ENCODE measurements at regions not wholly inside any gene's neighbourhood (a gene's known extent, or its start where the extent isn't known, plus 50 kb on each side); places are given as distances from the start of the nearest gene placed in this dataset.

DNA sequence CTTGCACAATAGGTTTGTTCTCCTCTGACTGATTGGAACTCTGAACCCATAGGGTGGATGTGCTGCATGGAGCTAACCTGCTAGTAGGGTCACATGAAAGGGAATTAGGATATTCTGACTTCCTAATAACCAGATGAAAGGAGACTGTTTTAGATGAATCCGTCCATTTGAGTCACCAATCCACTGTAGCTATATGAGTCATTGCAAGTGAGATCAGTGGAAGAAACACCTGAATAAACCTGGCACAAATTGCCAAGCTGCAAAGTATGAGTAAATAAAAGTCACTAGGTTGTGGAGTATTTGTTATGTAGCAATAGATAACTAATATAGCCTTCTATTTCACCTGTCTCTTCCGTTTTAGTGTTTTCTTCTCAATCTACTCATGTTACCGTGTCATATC is 584.4 kb downstream of the PDCD6IP start:
- Histone ChIP-seq H3K4me3 (ENCODE audit: low read depth in 2 of 2, low read length in 2 of 2) (no peak overlapping the region), H3K27me3 (ENCODE audit: control insufficient read depth, insufficient read depth, low read length) (no peaks in the 10 kb centered on the region), H3K4me1 (ENCODE audit: control insufficient read depth, insufficient read depth, low read length) (no peaks in the 10 kb centered on the region), H3K9me3 (ENCODE audit: control insufficient read depth, insufficient read depth, low read depth, low read length) (no peaks in the 10 kb centered on the region), H3K36me3 (ENCODE audit: control insufficient read depth, insufficient read depth, low read length) (no peaks in the 10 kb centered on the region), H3K27ac (ENCODE audit: low read length) (no peak overlapping the region)
- ATAC-seq (no peak), DNase-seq (ENCODE audit: low read depth, low spot score) (no peak)
- CTCF ChIA-PET: no interaction called here
- in situ Hi-C loops (cut with HindIII; ENCODE audit: low pct_unique_long_range_greater_than_20kb, low sequenced_read_pairs) (no loop called here), intact Hi-C loops (cut with micrococcal nuclease; ENCODE audit: unreplicated experiment) (no loop called here)
- no TSS peak for BruUV-seq (replicated peaks)
- POLR2A ChIA-PET: no interaction called here
- TF ChIP-seq, protein P1, sequence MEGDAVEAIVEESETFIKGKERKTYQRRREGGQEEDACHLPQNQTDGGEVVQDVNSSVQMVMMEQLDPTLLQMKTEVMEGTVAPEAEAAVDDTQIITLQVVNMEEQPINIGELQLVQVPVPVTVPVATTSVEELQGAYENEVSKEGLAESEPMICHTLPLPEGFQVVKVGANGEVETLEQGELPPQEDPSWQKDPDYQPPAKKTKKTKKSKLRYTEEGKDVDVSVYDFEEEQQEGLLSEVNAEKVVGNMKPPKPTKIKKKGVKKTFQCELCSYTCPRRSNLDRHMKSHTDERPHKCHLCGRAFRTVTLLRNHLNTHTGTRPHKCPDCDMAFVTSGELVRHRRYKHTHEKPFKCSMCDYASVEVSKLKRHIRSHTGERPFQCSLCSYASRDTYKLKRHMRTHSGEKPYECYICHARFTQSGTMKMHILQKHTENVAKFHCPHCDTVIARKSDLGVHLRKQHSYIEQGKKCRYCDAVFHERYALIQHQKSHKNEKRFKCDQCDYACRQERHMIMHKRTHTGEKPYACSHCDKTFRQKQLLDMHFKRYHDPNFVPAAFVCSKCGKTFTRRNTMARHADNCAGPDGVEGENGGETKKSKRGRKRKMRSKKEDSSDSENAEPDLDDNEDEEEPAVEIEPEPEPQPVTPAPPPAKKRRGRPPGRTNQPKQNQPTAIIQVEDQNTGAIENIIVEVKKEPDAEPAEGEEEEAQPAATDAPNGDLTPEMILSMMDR (IDR thresholded peaks at IDR 0.05): no peak
- TF ChIP-seq SIN3A (IDR thresholded peaks at IDR 0.05; ENCODE audit: borderline replicate concordance, insufficient read depth, low read depth, low read length) (no peak), POLR2AphosphoS5 (IDR thresholded peaks at IDR 0.05; ENCODE audit: low read depth, low read length) (no peak), TCF7L2 (IDR thresholded peaks at IDR 0.05; ENCODE audit: low read depth, low read length) (no peak)
- TF ChIP-seq, protein P2, sequence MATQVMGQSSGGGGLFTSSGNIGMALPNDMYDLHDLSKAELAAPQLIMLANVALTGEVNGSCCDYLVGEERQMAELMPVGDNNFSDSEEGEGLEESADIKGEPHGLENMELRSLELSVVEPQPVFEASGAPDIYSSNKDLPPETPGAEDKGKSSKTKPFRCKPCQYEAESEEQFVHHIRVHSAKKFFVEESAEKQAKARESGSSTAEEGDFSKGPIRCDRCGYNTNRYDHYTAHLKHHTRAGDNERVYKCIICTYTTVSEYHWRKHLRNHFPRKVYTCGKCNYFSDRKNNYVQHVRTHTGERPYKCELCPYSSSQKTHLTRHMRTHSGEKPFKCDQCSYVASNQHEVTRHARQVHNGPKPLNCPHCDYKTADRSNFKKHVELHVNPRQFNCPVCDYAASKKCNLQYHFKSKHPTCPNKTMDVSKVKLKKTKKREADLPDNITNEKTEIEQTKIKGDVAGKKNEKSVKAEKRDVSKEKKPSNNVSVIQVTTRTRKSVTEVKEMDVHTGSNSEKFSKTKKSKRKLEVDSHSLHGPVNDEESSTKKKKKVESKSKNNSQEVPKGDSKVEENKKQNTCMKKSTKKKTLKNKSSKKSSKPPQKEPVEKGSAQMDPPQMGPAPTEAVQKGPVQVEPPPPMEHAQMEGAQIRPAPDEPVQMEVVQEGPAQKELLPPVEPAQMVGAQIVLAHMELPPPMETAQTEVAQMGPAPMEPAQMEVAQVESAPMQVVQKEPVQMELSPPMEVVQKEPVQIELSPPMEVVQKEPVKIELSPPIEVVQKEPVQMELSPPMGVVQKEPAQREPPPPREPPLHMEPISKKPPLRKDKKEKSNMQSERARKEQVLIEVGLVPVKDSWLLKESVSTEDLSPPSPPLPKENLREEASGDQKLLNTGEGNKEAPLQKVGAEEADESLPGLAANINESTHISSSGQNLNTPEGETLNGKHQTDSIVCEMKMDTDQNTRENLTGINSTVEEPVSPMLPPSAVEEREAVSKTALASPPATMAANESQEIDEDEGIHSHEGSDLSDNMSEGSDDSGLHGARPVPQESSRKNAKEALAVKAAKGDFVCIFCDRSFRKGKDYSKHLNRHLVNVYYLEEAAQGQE (IDR thresholded peaks at IDR 0.05; ENCODE audit: insufficient read depth in 1 of 2, low read depth in 2 of 2, low read length in 1 of 2): no peak

DNA sequence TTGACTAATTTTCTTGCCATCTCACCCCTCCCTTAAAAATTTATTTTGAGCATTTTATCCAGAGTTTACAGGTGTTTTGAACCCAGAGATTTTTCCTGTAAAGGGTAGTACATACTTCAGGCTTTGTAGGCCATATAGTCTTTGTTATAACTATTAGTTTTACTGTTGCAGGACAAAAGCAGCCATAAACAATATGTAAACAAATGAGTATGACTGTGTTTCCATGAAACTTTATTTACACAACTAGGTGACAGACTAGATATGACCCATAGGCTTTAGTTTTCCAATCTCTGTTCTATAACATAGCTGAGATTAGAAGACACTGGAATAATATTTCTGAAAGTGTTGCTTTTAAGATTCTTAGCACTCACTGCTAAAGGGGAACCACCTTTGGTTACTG is 587.9 kb downstream of the PDCD6IP start:
- Histone ChIP-seq H3K27me3 (ENCODE audit: control insufficient read depth, insufficient read depth, low read length) (no peaks in the 10 kb centered on the region), H3K27ac (ENCODE audit: low read length) (no peak overlapping the region), H3K4me3 (ENCODE audit: low read depth in 2 of 2, low read length in 2 of 2) (no peak overlapping the region), H3K9me3 (ENCODE audit: control insufficient read depth, insufficient read depth, low read depth, low read length) (no peaks in the 10 kb centered on the region), H3K36me3 (ENCODE audit: control insufficient read depth, insufficient read depth, low read length) (no peaks in the 10 kb centered on the region), H3K4me1 (ENCODE audit: control insufficient read depth, insufficient read depth, low read length) (no peaks in the 10 kb centered on the region)
- ATAC-seq (no peak), DNase-seq (ENCODE audit: low read depth, low spot score) (no peak)
- ChIA-PET POLR2A (no interaction called here), CTCF (no interaction called here)
- intact Hi-C loops (cut with micrococcal nuclease; ENCODE audit: unreplicated experiment) (no loop called here), in situ Hi-C loops (cut with HindIII; ENCODE audit: low pct_unique_long_range_greater_than_20kb, low sequenced_read_pairs) (no loop called here)
- TF ChIP-seq TCF7L2 (IDR thresholded peaks at IDR 0.05; ENCODE audit: low read depth, low read length) (no peak), SIN3A (IDR thresholded peaks at IDR 0.05; ENCODE audit: borderline replicate concordance, insufficient read depth, low read depth, low read length) (no peak), POLR2AphosphoS5 (IDR thresholded peaks at IDR 0.05; ENCODE audit: low read depth, low read length) (no peak)
- TF ChIP-seq, protein P2 (IDR thresholded peaks at IDR 0.05; ENCODE audit: insufficient read depth in 1 of 2, low read depth in 2 of 2, low read length in 1 of 2): no peak
- TF ChIP-seq, protein P1 (IDR thresholded peaks at IDR 0.05): no peak
- BruUV-seq (replicated peaks): no TSS peak
